Muscle layer of duodenum (tissue), 2 donors: ENCODE measurements at regions not wholly inside any gene's neighbourhood (a gene's known extent, or its start where the extent isn't known, plus 50 kb on each side); places are given as distances from the start of the nearest gene placed in this dataset.
"Not testable (repeated sequence)": the region's sequence is repeated elsewhere in the genome, so short reads cannot be mapped to it uniquely, and the experiment has no call there.

Source experiments
- H3K27ac ChIP-seq: one replicate; pipeline ENCODE4 v1.7.0; 2013; ENCODE audit warnings: mild to moderate bottlenecking, low read length
- H3K27me3 ChIP-seq: one replicate; pipeline ENCODE4 v1.7.0; 2013; ENCODE audit warnings: low read depth, mild to moderate bottlenecking, control low read depth, low read length
- H3K36me3 ChIP-seq, 2 donors: one replicate each; pipeline ENCODE4 v1.7.0; 2013; ENCODE audit warnings: low read length in 2 of 2, control low read depth in 1 of 2, mild to moderate bottlenecking in 1 of 2; ENCODE audit not compliant: insufficient read depth in 2 of 2, control insufficient read depth in 1 of 2
- H3K4me1 ChIP-seq, 2 donors: one replicate each; pipeline ENCODE4 v1.7.0; 2013; ENCODE audit warnings: low read length in 2 of 2, mild to moderate bottlenecking in 2 of 2, control low read depth in 1 of 2, moderate library complexity in 1 of 2; ENCODE audit not compliant: insufficient read depth in 2 of 2, control insufficient read depth in 1 of 2
- H3K4me3 ChIP-seq, 2 donors: one replicate each; pipeline ENCODE4 v1.7.0; 2013; ENCODE audit warnings: low read length in 2 of 2, low read depth in 1 of 2, mild to moderate bottlenecking in 1 of 2
- H3K9me3 ChIP-seq, 2 donors: one replicate each; pipeline ENCODE4 v1.7.0; 2013; ENCODE audit warnings: low read length in 2 of 2, control low read depth in 1 of 2, mild to moderate bottlenecking in 1 of 2; ENCODE audit not compliant: control insufficient read depth in 1 of 2
- donor health status: healthy.

DNA sequence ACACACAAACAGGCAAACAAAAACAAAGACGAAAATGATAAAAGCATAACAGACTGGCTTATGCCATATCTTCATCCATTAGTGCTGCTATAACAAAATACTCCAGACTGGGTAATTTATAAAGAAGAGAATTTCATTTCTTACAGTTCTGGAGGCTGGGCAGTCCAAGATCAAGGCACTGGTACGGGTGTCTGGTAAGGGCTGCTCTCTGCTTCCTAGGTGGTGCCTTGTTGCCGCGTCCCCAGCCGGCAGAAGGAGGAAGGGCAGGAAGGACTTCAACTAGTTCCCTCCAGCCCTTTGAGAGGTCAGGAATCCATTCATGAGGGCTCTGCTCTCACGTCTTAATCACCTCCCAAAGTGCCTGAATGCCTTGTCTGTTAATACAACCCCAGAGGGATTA is 122.6 kb downstream of the BOD1 start:
- Histone ChIP-seq H3K9me3 (no peaks in the 10 kb centered on the region), H3K4me1 (peaks cover 4 to 18% of the 10 kb centered on the region in 2 donors), H3K27me3 (no peaks in the 10 kb centered on the region), H3K27ac (no peak overlapping the region), H3K36me3 (no peaks in the 10 kb centered on the region), H3K4me3 (no peak overlapping the region)

DNA sequence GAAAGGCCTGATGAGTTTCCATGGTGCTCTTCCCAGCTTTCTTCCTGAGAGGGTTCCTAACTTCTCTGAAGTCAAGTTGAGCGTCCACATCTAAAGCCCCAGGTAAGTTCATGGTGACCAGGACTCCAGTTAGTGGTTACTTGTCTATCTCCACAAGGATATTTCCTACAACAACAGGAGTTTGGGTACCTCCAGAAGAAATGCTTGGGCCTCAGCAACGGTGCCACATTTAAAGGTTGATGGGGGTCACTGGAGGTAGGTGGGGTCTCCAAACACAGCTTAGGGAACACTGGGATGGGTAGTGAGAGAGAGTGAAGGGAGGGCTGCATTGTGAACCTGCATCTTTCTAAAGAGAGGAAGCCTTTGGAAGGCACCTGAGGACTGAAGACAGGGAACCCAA is 123.4 kb downstream of the BOD1 start:
- H3K4me1 ChIP-seq: peaks cover 0 to 17% of the 10 kb centered on the region in 2 donors
- H3K27me3 ChIP-seq: no peaks in the 10 kb centered on the region
- no peak overlapping the region for H3K27ac ChIP-seq
- H3K9me3 ChIP-seq: no peaks in the 10 kb centered on the region
- no peaks in the 10 kb centered on the region for H3K36me3 ChIP-seq
- H3K4me3 ChIP-seq: no peak overlapping the region

DNA sequence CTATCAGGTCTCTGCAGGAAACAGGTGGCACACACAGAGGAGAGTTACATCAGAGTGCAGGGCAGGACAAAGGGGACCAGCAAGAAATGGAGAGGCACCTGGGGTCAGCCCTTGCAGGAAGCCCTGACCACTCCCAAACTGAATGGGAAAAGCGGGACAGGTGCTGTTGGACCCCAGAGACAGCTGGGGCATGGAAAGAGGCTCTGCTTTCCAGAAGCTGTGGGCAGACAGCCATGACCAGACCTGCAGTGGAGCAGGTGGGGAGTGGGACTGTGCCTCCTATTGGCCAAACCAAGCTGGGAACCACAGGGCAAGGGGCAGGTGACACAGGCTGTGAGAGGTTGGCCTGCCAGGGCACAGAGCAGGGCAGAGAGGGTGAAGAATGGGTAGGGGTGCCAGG is 125.8 kb downstream of the BOD1 start:
- Histone ChIP-seq H3K4me1 (peaks cover 0 to 9% of the 10 kb centered on the region in 2 donors), H3K27ac (no peak overlapping the region), H3K9me3 (no peaks in the 10 kb centered on the region), H3K36me3 (no peaks in the 10 kb centered on the region), H3K27me3 (no peaks in the 10 kb centered on the region), H3K4me3 (no peak overlapping the region)

DNA sequence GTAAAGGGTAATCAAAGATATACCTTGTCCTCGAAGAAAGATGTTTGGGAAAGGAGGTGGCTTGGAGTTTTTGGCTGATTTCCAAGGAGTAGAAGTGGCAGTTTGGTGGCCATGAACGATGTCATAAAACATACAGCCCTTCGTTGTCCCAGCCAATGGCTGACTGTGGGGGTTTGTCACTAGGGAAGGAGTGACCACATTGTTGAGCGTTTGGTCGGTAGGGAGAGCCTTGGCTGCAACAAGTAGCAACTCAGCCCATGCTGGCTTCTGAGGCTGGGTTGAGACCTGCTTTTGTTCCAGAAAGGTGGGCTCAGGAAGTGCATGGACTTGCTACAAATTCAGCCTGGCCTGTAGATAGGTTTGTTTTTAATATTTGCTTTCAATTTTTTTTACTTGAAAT is 128.3 kb downstream of the BOD1 start:
- Histone ChIP-seq H3K36me3 (no peaks in the 10 kb centered on the region), H3K9me3 (no peaks in the 10 kb centered on the region), H3K27ac (no peak overlapping the region), H3K4me1 (peaks cover 0 to 4% of the 10 kb centered on the region in 2 donors), H3K27me3 (no peaks in the 10 kb centered on the region), H3K4me3 (no peak overlapping the region)

DNA sequence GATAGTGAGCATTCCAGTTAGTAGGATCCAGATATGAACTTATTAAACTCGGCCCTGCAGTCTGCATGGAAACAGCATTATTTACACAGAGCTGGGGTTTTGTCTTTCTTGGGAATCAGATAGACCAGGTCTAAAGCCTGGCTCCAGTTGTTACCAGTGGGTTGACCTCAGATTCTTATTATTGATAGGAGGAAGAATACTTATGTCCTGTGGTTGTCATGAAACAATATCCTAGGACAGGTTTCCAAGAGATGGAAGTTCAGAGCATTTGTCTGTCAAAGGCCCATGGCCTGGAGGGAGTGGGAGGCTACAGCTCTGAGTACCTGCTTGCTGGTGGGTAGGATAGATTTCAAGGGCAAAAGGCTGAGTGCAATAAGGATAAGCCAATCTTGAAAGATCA is 129.2 kb downstream of the BOD1 start:
- Histone ChIP-seq H3K9me3 (no peaks in the 10 kb centered on the region), H3K27ac (no peak overlapping the region), H3K4me3 (no peak overlapping the region), H3K4me1 (peaks cover 0 to 4% of the 10 kb centered on the region in 2 donors), H3K36me3 (no peaks in the 10 kb centered on the region), H3K27me3 (no peaks in the 10 kb centered on the region)

DNA sequence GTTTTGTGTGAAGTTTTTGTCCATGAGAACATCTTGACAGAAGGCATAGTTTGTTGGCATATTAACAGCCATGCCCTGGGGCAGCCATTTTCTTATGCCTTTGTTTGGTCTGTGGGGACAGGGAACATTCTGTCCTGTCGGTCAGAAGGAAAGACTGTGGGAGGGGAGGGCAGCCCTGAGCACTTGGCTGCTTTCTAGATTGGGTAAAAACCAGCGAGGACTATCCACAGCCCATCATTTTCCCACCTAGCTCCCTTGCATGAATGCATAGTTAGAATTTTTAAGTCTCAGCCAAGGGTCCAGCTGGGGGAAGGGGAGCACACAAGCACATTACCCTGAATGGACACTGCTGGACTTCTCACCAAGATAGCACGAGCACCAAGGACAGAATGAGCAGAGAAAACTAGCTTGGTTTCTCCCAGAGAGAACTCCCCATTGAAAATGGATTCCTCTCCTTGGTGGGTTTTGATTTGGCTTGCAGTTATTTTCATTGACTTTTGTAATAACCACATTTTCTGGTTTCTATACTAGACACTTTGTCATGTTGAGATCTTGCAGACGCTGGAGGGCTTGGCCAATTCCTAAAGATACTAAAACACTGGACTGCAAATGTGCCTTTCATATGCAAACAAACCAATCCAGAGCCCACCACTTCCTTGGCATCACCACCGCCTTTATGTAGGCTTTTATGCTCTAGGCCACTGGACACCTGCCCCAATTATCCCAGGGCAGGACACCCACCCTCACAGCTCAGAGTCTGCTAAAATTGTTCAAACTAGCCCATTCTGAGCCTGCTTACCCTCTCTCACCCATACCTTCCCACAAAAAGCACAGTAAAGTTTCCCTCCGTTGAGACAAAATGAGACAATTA is 129.9 kb downstream of the BOD1 start:
- H3K27me3 ChIP-seq: no peaks in the 10 kb centered on the region
- no peak overlapping the region for H3K27ac ChIP-seq
- H3K9me3 ChIP-seq: no peaks in the 10 kb centered on the region
- no peak overlapping the region for H3K4me3 ChIP-seq
- H3K4me1 ChIP-seq: peaks cover 0 to 4% of the 10 kb centered on the region in 2 donors
- no peaks in the 10 kb centered on the region for H3K36me3 ChIP-seq

DNA sequence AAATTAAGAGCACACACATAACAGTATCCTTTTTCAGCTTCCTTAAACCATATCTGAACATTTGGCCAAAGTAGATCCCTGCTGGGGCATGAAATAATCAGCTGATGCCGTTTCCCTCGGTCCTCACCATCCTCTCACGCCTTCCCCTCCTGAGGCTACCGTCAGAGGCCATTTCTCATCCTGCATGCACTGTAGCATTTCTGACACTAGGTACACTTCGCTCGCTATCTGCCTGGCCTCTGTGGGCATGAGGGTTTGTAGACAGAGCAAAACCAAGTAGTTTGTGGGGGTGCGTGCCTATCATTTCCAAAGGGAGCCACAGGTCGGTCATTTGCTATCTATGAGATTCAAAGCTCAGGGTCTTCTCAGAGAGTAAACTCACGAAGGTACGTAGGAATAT is 131.9 kb downstream of the BOD1 start:
- no peak overlapping the region for H3K27ac ChIP-seq
- no peaks in the 10 kb centered on the region for H3K27me3 ChIP-seq
- no peaks in the 10 kb centered on the region for H3K9me3 ChIP-seq
- H3K4me3 ChIP-seq: no peak overlapping the region
- no peaks in the 10 kb centered on the region for H3K36me3 ChIP-seq
- peaks cover 0 to 4% of the 10 kb centered on the region in 2 donors for H3K4me1 ChIP-seq

DNA sequence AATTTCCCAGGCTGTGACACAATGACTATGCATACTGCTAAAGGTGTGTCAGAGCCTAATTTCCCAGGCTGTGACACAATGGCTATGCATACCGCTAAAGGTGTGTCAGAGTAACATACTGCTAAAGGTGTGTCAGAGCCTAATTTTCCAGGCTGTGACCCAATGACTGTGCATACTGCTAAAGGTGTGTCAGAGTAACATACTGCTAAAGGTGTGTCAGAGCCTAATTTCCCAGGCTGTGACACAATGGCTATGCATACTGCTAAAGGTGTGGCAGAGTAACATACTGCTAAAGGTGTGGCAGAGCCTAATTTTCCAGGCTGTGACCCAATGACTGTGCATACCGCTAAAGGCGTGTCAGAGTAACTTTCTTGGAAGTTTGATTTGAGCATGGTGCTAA is 132.9 kb downstream of the BOD1 start:
- not testable (repeated sequence) for H3K9me3 ChIP-seq, H3K36me3 ChIP-seq, H3K4me1 ChIP-seq, H3K27ac ChIP-seq, H3K27me3 ChIP-seq, H3K4me3 ChIP-seq

DNA sequence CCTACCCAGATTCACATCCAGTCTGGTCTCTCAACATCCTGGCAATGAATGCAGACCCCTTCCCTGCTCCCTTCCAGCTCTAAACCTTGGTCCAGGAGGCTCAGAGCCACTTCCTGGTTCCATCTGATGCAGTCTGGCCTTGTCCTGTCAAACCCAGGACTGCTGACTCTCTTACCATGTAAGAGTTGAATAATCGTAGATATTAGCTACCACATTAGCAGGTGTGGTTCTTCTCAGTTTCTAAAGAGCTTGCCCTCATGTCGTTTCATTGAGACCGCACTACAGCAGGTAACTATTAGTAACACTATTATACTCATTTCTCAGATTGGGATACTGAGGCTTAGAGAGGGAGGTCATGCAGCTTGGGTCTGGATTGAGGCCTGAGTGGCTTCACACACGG is 133.3 kb downstream of the BOD1 start:
- Histone ChIP-seq H3K4me1 (peaks cover 0 to 4% of the 10 kb centered on the region in 2 donors), H3K27me3 (no peaks in the 10 kb centered on the region), H3K4me3 (no peak overlapping the region), H3K27ac (no peak overlapping the region), H3K36me3 (no peaks in the 10 kb centered on the region), H3K9me3 (no peaks in the 10 kb centered on the region)

DNA sequence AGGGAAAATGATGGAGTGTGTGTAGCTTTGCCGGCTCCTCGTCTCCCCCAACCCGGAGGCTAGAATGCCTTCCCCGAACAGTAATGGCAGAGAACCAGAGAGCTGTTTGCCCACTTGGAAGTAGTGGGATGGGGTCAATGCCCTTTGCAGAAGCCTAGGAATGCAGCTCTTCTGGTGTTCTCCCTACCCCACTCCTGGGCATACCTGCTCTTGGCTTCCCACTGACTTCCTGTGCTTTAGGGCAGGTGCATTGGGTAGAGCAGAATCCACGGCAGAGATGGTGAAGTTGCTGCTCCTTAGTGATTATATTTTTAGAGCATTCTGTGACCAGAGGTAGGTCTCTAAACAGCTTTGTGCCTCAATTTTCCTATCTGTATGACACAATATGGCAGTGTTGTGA is 134.6 kb downstream of the BOD1 start:
- Histone ChIP-seq H3K4me1 (peaks cover 0 to 4% of the 10 kb centered on the region in 2 donors), H3K9me3 (no peaks in the 10 kb centered on the region), H3K27me3 (no peaks in the 10 kb centered on the region), H3K27ac (no peak overlapping the region), H3K4me3 (no peak overlapping the region), H3K36me3 (no peaks in the 10 kb centered on the region)

DNA sequence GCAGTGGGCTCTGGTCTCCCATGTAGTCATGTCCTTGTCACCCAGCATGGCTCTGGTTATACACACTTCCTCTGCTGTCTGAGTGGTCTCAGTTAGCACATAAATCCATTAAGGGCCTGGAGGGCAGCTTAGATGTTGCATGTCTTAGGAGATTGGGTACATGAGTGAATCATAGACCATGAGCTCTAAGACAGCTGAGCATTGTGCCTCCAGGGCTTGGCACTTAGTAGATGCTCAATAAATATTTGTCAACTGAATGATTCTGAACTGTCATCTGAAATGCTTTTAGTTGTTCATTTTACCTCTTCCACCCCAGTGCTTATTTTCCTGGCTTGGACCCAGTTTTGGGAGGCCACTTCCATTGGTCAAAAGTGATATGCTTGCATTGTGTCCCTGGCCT is 135.6 kb downstream of the BOD1 start:
- Histone ChIP-seq H3K4me3 (no peak overlapping the region), H3K4me1 (no peaks in the 10 kb centered on the region), H3K36me3 (no peaks in the 10 kb centered on the region), H3K27ac (no peak overlapping the region), H3K27me3 (no peaks in the 10 kb centered on the region), H3K9me3 (no peaks in the 10 kb centered on the region)

DNA sequence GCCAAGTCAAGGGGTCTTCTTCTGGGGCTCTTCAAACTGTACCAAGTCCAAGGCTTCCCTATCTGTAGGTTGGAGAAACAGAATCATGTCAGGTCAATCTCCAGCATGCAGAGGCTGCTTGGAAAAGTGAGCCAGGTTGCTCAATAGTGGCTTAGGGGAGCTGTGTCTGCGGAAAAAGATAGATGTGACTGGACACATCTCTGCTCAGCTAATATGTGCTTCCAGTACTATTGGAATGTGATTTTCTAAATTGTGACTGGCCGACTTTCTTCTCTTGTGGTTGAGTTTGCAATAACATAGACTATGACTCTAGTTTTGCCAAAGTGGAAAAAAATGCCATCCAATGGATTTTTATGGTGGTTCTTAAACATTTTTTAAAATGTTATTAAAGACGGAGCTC is 136.7 kb downstream of the BOD1 start:
- H3K27me3 ChIP-seq: no peaks in the 10 kb centered on the region
- H3K4me3 ChIP-seq: no peak overlapping the region
- H3K9me3 ChIP-seq: no peaks in the 10 kb centered on the region
- no peaks in the 10 kb centered on the region for H3K4me1 ChIP-seq
- H3K36me3 ChIP-seq: no peaks in the 10 kb centered on the region
- no peak overlapping the region for H3K27ac ChIP-seq
